ENCODE measurements at regions not wholly inside any gene's neighbourhood (a gene's known extent, or its start where the extent isn't known, plus 50 kb on each side); places are given as distances from the start of the nearest gene placed in this dataset.
"Not testable (repeated sequence)": the region's sequence is repeated elsewhere in the genome, so short reads cannot be mapped to it uniquely, and the experiment has no call there.

GRCh38 chr6:165776691-165777090 is 113.7 kb upstream of the PDE10A start:
- DNase-seq (ENCODE audit: low spot score), result no peak

GRCh38 chr6:165775721-165776120 is 112.7 kb upstream of the PDE10A start:
- DNase-seq (ENCODE audit: low spot score), result no peak

- peak; percentile 19 for DNase-seq (ENCODE audit: low spot score)
Observed at GRCh38 chr6:165774903-165775601, 112.0 kb upstream of the PDE10A start.

- DNase-seq (ENCODE audit: low spot score), result no peak
Observed at GRCh38 chr6:165770397-165771082, 107.5 kb upstream of the PDE10A start.

GRCh38 chr6:165769884-165770283 is 106.8 kb upstream of the PDE10A start:
- no peak for DNase-seq (ENCODE audit: low spot score)

- DNase-seq (ENCODE audit: low spot score), result no peak
Observed at GRCh38 chr6:165769401-165769800, 106.4 kb upstream of the PDE10A start.

- no peak for DNase-seq (ENCODE audit: low spot score)
Observed at GRCh38 chr6:165768961-165769360, 105.9 kb upstream of the PDE10A start.

- no peak for DNase-seq (ENCODE audit: low spot score)
Observed at GRCh38 chr6:165767228-165767627, 104.2 kb upstream of the PDE10A start.

GRCh38 chr6:165766457-165766856 is 103.4 kb upstream of the PDE10A start:
- no peak for DNase-seq (ENCODE audit: low spot score)

GRCh38 chr6:165766026-165766425 is 103.0 kb upstream of the PDE10A start:
- DNase-seq (ENCODE audit: low spot score), result no peak

- DNase-seq (ENCODE audit: low spot score), result not testable (repeated sequence)
Observed at GRCh38 chr6:165765256-165765655, 102.2 kb upstream of the PDE10A start.

- no peak for DNase-seq (ENCODE audit: low spot score)
Observed at GRCh38 chr6:165762876-165763275, 99.8 kb upstream of the PDE10A start.

- DNase-seq (ENCODE audit: low spot score), result no peak
Observed at GRCh38 chr6:165762125-165762524, 99.1 kb upstream of the PDE10A start.

- DNase-seq (ENCODE audit: low spot score), result no peak
Observed at GRCh38 chr6:165760803-165761185, 97.8 kb upstream of the PDE10A start.

GRCh38 chr6:165760126-165760802 is 97.2 kb upstream of the PDE10A start:
- no peak for DNase-seq (ENCODE audit: low spot score)

- DNase-seq (ENCODE audit: low spot score), result no peak
Observed at GRCh38 chr6:165758441-165758840, 95.4 kb upstream of the PDE10A start.

- no peak for DNase-seq (ENCODE audit: low spot score)
Observed at GRCh38 chr6:165755583-165755982, 92.5 kb upstream of the PDE10A start.

GRCh38 chr6:165753506-165753905 is 90.5 kb upstream of the PDE10A start:
- no peak for DNase-seq (ENCODE audit: low spot score)

GRCh38 chr6:165752451-165752850 is 89.4 kb upstream of the PDE10A start:
- no peak for DNase-seq (ENCODE audit: low spot score)

GRCh38 chr6:165751486-165751885 is 88.4 kb upstream of the PDE10A start:
- DNase-seq (ENCODE audit: low spot score), result no peak

- DNase-seq (ENCODE audit: low spot score), result no peak
Observed at GRCh38 chr6:165749163-165749562, 86.1 kb upstream of the PDE10A start.

- no peak for DNase-seq (ENCODE audit: low spot score)
Observed at GRCh38 chr6:165748390-165748789, 85.3 kb upstream of the PDE10A start.

GRCh38 chr6:165747963-165748362 is 84.9 kb upstream of the PDE10A start:
- DNase-seq (ENCODE audit: low spot score), result no peak

Data from iPS-NIHi11 (cell line).